SK-N-SH treated with all-trans-retinoic acid at 6 μM for 48 hours (cell line): ENCODE measurements at regions not wholly inside any gene's neighbourhood (a gene's known extent, or its start where the extent isn't known, plus 50 kb on each side); places are given as distances from the start of the nearest gene placed in this dataset.
"Not testable (repeated sequence)": the region's sequence is repeated elsewhere in the genome, so short reads cannot be mapped to it uniquely, and the experiment has no call there.

Experiments used
- ATAC-seq: fragments of 200-7000 bp; cut with Tn5 transposase; 3 replicates; pipeline ENCODE4 v1.9.1; 2020; ENCODE audit warnings: mild to moderate bottlenecking, moderate library complexity
- TCF4 ChIP-seq: fragments of 250-450 bp; sonication (Bioruptor Pico); IDR thresholded peaks from 2 replicates; pipeline ENCODE4 v1.8.0; 2021; ENCODE audit warnings: mild to moderate bottlenecking, moderate library complexity, borderline replicate concordance

DNA sequence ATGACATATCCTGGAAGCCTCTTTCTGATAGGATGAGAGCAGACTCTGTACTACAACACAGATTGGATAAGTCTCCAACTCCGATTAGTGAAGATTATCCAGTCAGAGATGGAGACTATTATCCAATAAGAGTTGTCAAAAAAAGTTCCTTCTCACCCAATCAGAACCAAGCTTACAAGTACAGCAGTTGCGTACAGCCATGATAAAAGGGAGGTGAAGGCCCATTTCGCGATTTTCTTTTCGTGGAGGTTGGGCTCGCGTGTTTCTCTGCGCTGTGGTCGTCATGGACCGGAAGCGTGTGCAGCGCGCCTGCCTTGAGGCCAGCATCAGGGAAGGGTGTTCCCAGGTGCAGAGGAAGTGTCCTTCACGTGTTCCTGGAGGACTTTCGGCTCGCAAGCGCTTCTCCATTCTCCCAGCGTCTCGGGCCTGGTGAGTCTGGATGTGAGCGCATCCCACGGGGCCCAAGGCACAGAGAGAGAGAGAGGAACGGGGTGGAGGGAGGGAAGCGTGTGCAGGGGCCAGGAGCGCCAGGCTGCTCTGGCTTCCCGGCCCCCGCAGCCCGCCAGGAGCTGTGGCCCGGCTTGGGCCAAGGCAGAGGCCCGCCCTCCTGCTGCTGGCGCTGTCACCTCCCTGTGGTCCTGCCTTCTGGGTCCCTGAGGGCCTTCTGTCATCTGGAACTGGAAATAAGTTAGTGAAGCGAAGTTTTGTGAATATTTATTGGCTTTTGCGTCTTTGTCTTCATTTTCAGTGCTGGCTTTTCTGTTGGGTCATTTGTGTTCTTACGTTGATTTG lies 53.9 kb downstream of the CDRT15L2 start:
- not testable (repeated sequence) for ATAC-seq

DNA sequence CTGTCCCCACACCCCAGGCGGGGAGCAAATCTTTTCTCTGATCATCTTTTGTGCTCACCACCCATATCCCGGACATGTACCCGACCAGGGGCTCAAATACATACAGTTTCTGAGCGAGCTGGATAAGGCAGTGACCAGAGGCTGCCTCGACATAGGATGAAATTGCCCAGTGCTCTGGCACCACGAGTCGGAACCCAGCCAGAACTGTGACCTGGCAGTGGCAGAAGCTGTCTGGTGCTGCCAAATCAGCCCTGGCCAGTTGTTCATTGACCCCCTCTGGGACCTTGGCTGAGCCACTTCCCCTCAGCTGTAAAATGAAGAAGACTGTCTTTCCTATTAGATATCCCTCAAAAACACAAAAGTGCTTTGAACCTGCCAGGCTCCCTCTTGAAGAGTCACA lies 60.6 kb downstream of the CDRT15L2 start:
- not testable (repeated sequence) for ATAC-seq

DNA sequence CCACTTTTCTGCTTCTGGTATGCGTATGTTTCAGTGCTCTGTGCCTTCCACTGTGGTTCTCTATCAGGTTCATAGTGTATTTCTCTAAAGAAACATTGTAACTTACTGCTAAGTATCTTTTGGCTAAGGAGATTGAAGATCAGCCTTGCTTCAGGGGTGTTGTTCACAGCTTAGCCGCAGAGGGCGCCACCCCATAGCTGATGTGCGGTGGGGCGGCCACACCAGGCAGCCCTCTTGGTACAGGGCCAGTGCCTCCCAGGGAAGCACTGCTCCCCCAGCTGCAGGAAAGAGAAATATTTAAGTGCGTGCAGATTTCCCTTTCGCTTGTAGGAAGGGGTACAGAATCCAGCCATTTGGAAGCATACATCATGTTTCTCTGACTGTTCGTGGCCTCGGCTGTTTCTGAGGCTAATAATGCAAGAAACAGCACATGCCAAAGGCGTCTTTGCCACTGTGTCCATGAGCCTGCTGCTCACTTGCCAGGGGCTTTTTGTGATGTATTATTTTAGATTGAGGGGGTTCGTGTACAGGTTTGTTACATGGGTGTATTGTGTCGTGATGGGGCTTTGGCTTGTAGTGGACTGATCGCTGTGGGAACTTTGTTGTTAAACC lies 67.2 kb downstream of the CDRT15L2 start:
- ATAC-seq, result peak; percentile 87

DNA sequence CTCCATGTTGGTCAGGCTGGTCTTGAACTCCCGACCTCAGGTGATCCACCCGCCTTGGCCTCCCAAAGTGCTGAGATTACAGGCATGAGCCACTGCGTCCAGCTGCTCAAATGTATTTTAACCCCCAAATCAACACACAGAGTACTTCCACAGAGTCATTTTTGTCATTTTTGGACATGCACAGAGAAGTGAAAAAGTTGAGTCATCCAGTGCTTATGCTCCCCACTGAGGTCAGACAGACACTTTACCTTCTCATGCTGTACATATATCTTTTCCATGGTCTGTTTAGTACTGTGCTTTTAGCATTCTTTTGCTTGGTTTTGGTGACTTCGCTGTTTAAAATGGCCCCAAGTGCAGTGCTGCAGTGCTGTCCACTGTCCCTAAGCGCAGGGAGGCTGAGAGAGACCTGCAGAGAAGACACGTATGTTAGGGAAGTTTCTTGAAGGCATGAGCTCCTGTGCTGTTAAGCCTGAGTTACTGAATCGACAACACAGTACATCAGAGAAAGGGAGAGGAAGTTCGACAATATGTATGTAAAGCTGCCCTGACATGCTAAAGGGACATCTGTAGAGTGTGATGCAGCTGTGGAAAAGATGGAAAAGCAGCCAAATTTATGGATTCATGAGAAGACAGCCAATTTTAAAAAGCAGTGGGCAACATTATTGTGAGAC lies 69.7 kb downstream of the CDRT15L2 start:
- not testable (repeated sequence) for ATAC-seq

DNA sequence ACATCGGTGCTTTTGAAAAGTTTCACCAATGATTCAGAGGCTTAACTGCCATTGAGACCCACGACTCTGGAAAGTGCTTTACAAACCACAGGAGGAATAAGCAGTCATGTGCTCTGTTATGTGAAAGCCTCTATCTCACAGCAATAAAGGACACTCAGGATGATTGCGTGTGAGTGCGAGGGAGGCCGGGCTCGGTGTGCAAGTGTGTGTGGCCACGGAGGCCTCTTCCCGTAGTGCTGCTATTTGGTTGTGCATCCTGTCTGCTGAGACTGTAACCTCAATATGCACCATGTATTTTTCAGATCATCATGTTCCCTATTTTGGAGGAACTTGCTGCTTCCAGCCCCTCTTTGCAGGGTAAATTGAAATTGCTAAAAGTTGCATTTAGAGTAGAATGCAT lies 71.5 kb downstream of the CDRT15L2 start:
- not testable (repeated sequence) for ATAC-seq

DNA sequence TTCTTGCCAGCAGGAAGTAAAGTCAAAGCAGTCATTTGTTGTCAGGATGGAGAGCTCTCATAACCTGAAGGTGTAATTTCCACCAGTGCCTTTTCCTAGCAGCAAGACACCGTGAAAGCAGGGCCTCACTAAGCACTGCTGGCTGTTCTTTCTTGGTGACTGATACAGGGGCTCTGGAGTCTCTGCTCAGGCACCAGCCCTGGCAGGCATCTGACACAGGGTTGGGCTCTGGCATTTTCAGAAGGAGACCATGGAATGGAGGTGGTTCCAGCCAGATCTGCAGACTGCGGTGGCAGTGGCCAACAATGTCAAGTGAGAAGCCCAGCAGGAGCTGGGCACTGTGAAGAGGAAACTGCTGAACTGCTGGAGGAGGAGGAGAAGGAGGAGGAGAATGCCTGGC lies 72.2 kb downstream of the CDRT15L2 start:
- not testable (repeated sequence) for ATAC-seq

DNA sequence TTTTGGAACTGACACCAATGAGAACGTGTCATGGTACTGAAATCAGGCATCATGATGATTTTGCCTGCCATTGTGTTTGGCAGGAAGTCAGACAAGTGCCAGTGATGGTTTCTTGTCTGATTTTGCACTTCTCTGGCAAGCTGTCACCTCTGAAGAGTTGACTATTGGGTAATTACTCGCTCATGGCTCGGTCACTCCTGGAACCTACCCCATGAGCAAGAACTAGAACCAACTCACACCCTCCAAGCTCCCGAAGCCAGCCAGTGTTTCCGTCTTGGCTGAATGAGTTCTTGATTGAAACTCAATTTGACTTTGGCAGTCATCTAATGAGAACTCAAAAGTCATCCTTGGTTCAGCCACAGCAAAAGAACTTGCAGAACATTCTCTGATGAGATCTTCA lies 73.9 kb downstream of the CDRT15L2 start:
- not testable (repeated sequence) for ATAC-seq

DNA sequence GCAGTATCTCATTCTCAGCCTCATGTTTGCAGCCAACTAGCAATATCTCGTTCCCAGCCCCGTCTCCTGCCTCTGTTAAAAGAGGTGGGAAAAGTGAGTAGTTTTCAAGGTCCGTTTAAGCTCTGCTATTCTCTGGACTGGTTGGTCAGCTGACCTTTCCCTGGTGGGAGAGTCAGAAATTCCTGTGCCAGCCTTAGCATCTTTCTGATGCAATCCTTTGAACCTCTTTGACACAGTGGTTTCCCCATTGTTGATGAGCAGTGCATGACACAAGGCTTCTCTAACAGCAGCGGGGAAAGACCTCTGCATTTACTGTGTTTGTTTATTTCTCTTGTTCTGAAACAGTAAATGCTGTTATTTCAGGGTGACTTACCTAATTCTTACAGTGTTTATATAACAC lies 74.6 kb downstream of the CDRT15L2 start:
- ATAC-seq, result not testable (repeated sequence)

DNA sequence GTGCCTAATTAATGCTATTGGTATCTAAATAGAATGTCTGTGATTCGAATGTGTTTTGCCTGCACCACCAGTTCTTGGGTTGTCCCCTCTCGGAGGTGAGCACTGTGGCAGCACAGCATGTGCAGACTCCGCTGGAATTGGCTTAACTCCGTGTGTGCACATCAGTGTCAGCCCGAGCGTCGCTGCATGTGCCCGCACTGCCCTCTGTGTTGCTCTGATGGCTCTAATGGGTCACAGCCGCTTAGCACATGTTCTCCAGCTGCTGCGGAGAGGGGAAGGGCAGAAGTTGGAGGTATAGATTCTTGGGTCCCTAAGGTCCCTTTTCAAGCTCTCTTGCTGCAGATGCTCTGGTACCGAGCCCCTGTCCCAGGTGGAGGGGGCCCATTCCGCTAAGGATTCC lies 75.1 kb downstream of the CDRT15L2 start:
- ATAC-seq, result peak; percentile 25; the same call in 1 of the 3 replicates
- TF ChIP-seq TCF4 (CRISPR knock-in tag), result peak; percentile 65
- TF ChIP-seq, all 23 proteins: peak for 1; not testable (repeated sequence) for 22

DNA sequence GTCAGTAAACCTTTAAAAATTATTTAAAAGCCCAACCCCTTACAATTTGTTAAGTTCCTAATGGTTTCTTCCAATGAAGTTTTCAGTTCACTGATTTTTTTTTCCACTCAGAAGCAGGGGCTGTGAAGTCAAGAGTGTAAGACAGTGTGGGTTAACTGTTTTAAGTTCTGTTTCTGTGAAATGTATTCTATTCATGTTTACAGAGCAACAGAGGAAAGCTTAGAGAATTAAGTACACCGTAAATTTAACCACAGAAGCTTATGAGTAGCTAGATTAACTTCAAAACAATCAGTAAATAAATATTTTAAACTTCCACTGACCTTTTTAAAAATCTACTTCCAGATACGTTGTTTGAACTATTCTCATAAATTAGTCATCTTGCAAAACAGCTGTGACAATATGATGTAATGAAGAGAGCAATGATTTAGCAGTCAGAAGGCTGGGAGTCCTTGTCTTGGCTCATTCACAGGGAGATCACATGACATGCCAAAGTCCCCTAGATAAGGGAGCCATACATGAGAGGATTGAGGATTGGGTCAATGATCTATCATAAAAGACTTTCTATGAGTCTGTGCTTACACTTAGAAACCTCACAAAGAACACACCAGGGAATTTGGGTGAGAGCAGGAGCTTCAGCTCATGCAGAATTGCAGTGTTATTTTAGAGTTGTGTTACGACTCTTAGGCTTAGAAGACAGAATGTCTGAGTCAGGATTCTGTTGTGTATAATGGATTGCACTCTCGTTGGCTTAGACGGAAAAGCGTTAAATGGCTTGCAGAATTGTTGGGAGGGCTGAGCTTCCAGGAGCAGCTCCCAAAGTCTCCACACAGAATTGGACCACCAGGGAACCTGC lies 85.8 kb downstream of the CDRT15L2 start:
- ATAC-seq, result not testable (repeated sequence)

DNA sequence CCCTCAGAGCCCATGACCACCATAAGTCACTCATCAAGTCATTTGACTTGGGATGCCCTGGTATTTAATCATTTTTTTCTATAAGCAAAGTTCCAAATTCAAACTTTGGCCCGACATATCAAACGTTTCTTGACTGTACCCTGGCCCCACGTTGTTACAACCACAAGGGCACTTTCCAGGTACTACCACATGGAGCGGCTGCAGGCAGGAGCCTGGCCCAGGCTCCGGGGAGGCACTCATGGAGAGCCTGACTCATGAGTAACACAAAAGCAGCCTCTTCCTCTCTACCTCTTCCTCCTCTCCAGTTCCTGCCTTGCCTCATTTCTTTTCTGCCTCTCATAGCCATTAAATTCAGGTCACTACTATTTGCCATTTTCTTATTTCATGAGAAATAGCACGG lies 87.2 kb downstream of the CDRT15L2 start:
- ATAC-seq, result not testable (repeated sequence)

DNA sequence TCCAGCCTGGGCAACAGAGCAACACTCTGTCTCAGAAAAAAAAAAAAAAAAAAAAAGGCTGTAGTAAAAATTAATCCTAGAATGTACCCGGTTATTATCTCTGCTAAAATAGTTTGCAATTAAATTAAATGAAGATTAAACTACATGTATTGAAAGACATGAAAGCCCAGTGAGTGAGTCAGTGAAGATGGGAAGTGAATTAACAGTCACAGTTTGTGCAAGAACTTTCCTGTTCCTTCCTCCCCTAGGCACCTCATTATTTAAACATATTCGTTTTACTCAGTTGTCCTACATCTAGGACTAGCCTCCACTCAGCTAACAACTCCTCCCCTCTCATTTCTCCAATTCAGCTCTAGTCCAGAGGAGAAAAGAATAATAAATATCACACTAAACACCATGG lies 88.2 kb downstream of the CDRT15L2 start:
- ATAC-seq, result not testable (repeated sequence)

DNA sequence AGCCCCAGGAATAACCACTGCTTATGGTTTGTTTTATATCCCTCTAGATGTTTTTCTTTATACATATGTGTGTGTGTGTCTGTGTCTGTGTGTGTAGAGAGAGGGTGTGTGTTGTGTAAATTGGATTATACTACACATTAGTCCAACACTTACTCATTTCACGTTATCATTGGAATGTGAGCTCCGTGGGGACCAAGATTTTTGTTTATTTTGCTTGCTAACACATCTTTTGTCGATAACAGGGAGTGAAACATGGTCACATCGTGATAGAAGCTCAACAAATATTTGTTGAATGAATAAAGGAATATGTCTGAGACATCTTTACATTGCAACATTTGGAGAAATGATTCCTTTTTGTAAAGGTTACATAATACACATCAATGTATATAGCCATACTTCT lies 88.8 kb downstream of the CDRT15L2 start:
- not testable (repeated sequence) for ATAC-seq

DNA sequence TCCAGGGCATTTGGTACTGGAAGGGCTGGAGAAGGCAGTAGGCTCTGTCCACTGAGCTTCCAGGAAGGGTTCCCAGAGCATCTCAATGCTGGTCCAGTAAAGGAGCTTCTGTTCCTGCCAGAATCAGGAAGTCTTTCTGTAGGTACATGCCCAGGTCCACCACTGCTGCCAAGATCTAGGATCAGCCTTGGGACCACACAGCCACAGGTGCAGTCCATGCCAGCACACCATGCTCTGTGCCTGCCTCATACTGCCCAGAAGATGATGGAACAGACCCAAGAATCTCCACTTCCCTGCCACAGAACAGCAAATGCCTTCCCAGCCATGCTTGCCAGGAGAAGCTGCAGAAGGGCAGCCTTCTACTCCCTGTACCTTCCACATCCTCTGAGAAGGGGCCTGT lies 89.3 kb downstream of the CDRT15L2 start:
- ATAC-seq, result not testable (repeated sequence)

DNA sequence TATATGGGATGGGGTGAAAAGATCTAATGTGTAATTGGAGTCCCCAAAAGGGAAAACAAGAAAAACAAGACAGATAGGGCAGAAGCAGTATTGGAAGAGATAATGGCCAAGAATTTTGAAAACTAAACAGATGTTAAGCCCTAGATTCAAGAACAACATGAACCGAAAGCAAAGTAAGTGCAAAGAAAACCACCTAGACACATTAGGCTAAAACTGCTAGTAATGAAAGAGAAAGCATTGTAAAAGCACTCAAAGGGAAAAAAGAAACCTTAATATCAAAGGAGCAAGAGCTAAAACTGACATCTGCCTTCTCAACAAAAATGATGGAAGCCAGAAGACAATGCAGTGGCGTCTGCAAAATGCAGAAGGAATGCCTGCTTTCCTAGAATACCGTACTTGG lies 91.0 kb downstream of the CDRT15L2 start:
- not testable (repeated sequence) for ATAC-seq

DNA sequence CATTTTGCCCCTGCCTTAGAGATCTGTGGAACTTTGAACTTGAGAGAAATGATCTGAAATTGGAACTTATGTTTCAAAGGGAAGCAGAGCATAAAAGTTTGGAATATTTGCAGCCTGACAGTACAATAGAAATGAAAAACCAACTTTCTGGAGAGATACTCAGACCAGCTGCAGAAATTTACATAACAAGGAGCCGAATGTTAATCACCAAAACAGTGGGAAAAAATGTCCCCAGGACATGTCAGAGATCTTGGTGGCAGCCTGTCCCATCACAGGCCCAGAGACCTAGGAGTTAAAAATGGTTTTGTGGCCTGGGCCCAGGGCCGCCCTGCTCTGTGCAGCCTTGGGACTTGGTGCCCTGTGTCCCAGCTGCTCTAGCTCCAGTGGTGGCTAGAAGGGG lies 94.8 kb downstream of the CDRT15L2 start:
- ATAC-seq, result not testable (repeated sequence)

DNA sequence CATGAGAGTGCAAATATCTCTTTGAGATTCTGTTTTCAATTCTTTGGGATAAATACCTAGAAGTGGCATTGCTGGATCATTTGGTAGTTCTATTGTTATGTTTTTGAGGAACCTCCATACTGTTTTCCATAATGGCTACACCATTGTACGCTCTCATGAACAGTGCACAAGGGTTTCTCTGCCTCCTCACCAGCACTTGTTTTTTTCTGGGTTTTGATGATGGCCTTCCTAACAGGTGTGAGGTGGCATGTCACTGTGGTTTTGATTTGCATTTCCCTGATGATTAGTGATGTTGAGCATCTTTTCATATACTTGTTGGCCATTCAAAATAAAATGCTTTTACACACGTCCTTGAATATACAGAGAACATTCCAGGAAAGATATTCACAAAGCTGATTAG lies 96.2 kb downstream of the CDRT15L2 start:
- ATAC-seq, result not testable (repeated sequence)

DNA sequence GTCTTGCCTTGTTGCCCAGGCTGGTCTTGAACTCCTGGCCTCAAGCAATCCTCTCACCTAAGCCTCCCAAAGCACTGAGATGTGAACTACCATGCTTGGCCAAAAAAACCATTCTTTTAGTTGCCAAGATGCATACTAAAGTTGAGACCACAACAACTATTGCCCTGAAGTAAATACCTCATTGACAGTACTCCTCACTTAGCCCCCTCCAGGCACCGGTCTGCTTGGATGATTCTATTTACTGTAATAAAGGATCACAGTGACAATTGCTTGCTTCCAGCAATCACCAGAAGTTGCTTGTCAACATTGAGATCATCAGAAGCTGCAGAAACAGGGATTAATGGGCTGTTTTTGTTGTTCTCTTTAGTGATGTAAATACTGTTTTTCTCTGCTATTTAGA lies 97.1 kb downstream of the CDRT15L2 start:
- ATAC-seq, result not testable (repeated sequence)

DNA sequence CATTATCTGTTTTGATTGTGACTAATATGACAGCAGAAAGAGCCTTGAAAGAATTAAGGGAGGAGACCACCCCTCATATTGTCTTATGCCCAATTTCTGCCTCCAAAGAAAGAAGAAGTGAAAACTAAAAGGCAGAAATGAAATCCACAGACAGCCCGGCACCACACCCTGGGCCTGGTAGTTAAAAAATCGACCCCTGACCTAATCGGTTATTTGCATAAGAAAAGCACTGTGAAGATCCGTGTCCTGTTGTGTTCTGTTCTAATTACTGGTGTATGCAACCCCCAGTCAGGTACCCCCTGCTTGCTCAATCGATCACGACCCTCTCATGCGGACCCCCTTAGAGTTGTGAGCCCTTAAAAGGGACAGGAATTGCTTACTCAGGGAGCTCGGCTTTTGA lies 97.9 kb downstream of the CDRT15L2 start:
- ATAC-seq, result not testable (repeated sequence)

DNA sequence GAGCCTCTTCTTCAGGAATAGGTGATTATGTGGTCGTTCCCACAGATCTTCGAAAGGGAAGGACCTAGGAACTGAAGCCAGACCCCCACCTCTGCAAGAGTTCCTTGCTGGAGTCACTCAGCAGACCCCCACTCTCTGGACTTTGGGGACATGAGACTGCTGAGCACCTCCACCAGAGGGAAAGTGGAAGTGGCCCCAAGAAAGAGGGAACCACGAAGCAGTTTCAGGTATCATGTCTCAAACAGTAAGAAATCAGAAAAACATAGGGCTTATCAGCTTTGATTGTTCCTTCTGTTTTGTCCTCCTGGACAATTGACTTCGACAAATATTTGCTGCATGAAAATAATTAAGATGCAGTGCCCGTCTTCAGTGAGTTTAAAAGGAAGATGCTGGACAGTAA lies 98.9 kb downstream of the CDRT15L2 start:
- ATAC-seq, result not testable (repeated sequence)

DNA sequence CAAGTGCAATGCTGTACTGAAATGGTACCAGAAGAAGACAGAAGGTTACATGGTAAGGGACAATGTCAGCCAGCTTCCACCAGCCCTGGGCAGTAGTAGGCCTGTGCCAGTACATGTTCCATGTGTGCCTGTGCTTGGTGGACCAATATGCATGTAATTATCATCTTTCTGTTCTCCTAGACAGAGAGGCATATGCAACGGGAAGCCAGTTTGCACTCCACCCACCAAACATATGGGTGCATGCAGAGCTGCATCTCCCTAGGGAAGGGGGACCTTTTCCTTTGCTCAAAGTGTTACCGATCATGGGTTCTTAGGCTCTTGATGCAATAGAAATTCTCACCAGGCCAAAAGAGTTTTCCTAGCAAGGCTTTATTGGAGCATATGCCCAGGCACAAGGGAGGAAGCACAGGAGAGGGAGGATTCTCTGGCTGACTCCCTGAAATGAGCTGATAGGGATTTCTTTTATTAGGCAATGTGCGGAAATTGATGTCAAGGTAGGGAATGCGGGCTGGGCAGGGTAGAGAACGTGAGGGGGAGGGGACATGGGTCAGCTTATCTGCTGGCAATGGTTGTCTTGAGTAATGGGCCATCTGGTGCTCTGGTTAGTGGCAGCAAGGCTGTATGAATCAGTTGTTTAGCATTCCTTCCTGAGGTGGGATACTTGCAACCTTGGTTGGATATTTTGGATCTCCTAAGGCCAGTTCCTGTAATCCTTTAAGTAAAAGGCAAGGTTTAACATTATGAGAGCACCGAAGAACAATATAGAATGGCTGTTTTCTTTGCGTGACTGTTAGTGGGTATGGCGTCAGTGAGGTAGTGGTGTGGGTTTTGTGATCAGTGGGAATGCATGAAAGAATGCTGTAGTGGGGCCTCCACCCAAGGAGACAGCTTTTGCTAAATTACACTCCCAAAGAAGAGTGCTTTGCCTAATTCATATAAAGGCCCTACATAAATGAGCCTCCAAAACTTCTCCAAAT lies 102.5 kb downstream of the CDRT15L2 start:
- ATAC-seq, result not testable (repeated sequence)
